ENCODE measurements at regions not wholly inside any gene's neighbourhood (a gene's known extent, or its start where the extent isn't known, plus 50 kb on each side); places are given as distances from the start of the nearest gene placed in this dataset.

GRCh38 chr17:15091825-15092224 lies 173.3 kb downstream of the PMP22 start:
- H3K23me2 ChIP-seq (ENCODE audit: low read depth, low read length) = no peaks in the 10 kb centered on the region
- no peak overlapping the region for H3K4me2 ChIP-seq (ENCODE audit: insufficient read depth in 1 of 2, low read depth in 2 of 2, low read length in 2 of 2)
- H4K20me1 ChIP-seq (replicated peaks in 1 of 2; ENCODE audit: control insufficient read depth in 1 of 2, insufficient read depth in 2 of 2, low read length in 2 of 2) = no peaks in the 10 kb centered on the region
- no peak overlapping the region for H3K27ac ChIP-seq (ENCODE audit: low read depth, low read length)
- H3K36me3 ChIP-seq (ENCODE audit: control insufficient read depth in 2 of 4, insufficient read depth in 4 of 4, low read length in 3 of 4) = no peaks in the 10 kb centered on the region; a peak in 1 of 8 replicates
- no peak overlapping the region for H4K8ac ChIP-seq (ENCODE audit: extremely low read depth, insufficient read depth, low read length)
- H2BK20ac ChIP-seq (ENCODE audit: low read length) = no peak overlapping the region
- no peak overlapping the region for H4K5ac ChIP-seq (ENCODE audit: insufficient read length, low read depth, low read length)
- no peak overlapping the region for H2AFZ ChIP-seq (ENCODE audit: low read length)
- no peaks in the 10 kb centered on the region for H3K79me1 ChIP-seq (ENCODE audit: low read depth, low read length)
- no peak overlapping the region for H4K91ac ChIP-seq (replicated peaks; ENCODE audit: insufficient read length, low read length)
- DNase-seq (ENCODE audit: low read depth in 1 of 2, low spot score in 2 of 2) (no peak), FAIRE-seq (peak; percentile 88)
- no peak for TF ChIP-seq USF2 (IDR thresholded peaks at IDR 0.05; ENCODE audit: low read length)
- TF ChIP-seq SRF (IDR thresholded peaks at IDR 0.05; ENCODE audit: low read depth, low read length) = no peak
- peak; percentile 95 for TF ChIP-seq CEBPB (IDR thresholded peaks at IDR 0.05; ENCODE audit: low read depth, low read length)
- peak; percentile 75 to 81 for TF ChIP-seq RAD21 (IDR thresholded peaks at IDR 0.05 in 1 of 2, conservative IDR thresholded peaks at IDR 0.05 in 1 of 2; ENCODE audit: low read depth in 2 of 2, low read length in 2 of 2)
- peak; percentile 50 to 71 (median 60) for TF ChIP-seq CTCF (IDR thresholded peaks at IDR 0.05; ENCODE audit: control extremely low read depth in 1 of 3, insufficient read depth in 1 of 3, low read depth in 1 of 3, low read length in 3 of 3)
- H2BK15ac ChIP-seq (ENCODE audit: low read length) = no peak overlapping the region
- peaks cover 0 to 1% (median under 1%) of the 10 kb centered on the region in 4 experiments; a peak in 4 of 7 replicates for H3K4me1 ChIP-seq (replicated peaks in 1 of 4; ENCODE audit: control insufficient read depth in 3 of 4, insufficient read depth in 4 of 4, low read length in 3 of 4)
- H3K56ac ChIP-seq (replicated peaks; ENCODE audit: insufficient read length, low read depth, low read length) = no peak overlapping the region
- no peak overlapping the region for H2BK120ac ChIP-seq (replicated peaks; ENCODE audit: low read depth, low read length)
- H3K4me3 ChIP-seq (ENCODE audit: extremely low read depth in 1 of 4, insufficient read depth in 2 of 4, low read depth in 3 of 4, low read length in 4 of 4) = no peak overlapping the region
- H2BK12ac ChIP-seq (ENCODE audit: low read depth, low read length) = no peak overlapping the region
- no peak overlapping the region for H3K23ac ChIP-seq (ENCODE audit: insufficient read length)
- WGBS, 2 experiments (ENCODE audit: extremely low coverage in 1 of 2, insufficient coverage in 1 of 2, insufficient read length in 1 of 2, insufficient replicate concordance in 2 of 2, low coverage in 1 of 2, low lambda C conversion rate in 2 of 2, missing lambda C conversion rate in 1 of 2) = 88% methylated on average over 2 of the region's 2 CpGs; no CpG with 5 or more reads in 1 of the 2 experiments
- H3K9me3 ChIP-seq (ENCODE audit: insufficient read depth in 2 of 2, low read depth in 1 of 2, low read length in 1 of 2) = no peaks in the 10 kb centered on the region
- H2BK5ac ChIP-seq (ENCODE audit: low read depth, low read length) = no peak overlapping the region
- peaks cover 0 to 3% (median 0%) of the 10 kb centered on the region in 4 experiments; a peak in 2 of 7 replicates for H3K27me3 ChIP-seq (replicated peaks in 1 of 4; ENCODE audit: control insufficient read depth in 3 of 4, extremely low read depth in 1 of 4, insufficient read depth in 3 of 4, low read length in 3 of 4)
- no peak overlapping the region for H3K9ac ChIP-seq (replicated peaks in 1 of 4; ENCODE audit: extremely low read depth in 1 of 4, low read depth in 3 of 4, low read length in 3 of 4)
- no peaks in the 10 kb centered on the region for H3K79me2 ChIP-seq (ENCODE audit: control insufficient read depth in 1 of 2, insufficient read depth in 2 of 2, low read length in 2 of 2)
- H2AK5ac ChIP-seq (ENCODE audit: low read depth, low read length) = no peak overlapping the region
- POLR2A ChIA-PET (ENCODE audit: partially characterized antibody) = no interaction called here
- H3K18ac ChIP-seq (ENCODE audit: extremely low read depth, low read length) = no peak overlapping the region
- CTCF ChIA-PET (ENCODE audit: partially characterized antibody) = interaction anchor here (1.0 to 2.0 kb wide), 8 partner anchors 9 to 165 kb away, joined by 3 to 7 read pairs (median 4); no protein-coding TSS in a partner anchor
- H3K14ac ChIP-seq (ENCODE audit: insufficient read length) = no peak overlapping the region
- H3K4ac ChIP-seq (replicated peaks; ENCODE audit: insufficient read length, low read depth, low read length) = no peak overlapping the region

All from H1 (cell line).